ENCODE measurements at regions not wholly inside any gene's neighbourhood (a gene's known extent, or its start where the extent isn't known, plus 50 kb on each side); places are given as distances from the start of the nearest gene placed in this dataset.
"Not testable (repeated sequence)": the region's sequence is repeated elsewhere in the genome, so short reads cannot be mapped to it uniquely, and the experiment has no call there.

DNA sequence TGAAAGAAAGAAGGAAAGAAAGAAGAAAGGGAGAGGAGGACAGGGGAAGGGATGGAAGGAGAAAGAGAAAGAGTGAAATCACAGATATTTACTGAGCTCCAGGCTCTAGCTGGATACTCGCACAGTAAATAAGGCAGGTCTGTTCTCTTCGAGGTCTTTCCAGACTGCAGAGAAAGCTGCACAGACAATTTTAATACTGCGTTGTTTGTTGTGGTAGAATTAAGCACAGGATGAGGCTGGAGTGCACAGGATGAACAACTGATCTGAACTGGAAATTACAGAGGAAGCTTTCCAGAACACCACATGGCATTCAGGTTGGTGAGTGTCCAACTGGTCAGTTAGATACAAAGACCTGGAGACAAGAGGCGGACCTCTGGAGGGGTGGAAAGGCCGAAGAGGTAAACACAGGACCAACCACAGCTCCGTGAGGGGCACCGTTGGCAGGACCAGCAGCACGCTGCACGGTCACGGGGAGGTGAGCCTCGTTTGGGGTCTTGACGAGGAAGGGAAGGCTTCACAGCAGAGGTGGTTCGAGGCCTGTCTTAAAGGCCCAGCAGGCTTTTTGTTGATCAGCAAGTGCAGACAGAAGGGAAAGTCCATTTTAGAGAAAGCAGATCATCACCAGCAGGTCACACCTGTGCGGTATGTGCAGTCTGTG, 121.7 kb downstream of the ATP6V0E2 start:
- DNase-seq: not testable (repeated sequence)

- DNase-seq: not testable (repeated sequence)
These were observed 127.2 kb downstream of the ATP6V0E2 start for GRCh38 chr7:150000780-150001599.

DNA sequence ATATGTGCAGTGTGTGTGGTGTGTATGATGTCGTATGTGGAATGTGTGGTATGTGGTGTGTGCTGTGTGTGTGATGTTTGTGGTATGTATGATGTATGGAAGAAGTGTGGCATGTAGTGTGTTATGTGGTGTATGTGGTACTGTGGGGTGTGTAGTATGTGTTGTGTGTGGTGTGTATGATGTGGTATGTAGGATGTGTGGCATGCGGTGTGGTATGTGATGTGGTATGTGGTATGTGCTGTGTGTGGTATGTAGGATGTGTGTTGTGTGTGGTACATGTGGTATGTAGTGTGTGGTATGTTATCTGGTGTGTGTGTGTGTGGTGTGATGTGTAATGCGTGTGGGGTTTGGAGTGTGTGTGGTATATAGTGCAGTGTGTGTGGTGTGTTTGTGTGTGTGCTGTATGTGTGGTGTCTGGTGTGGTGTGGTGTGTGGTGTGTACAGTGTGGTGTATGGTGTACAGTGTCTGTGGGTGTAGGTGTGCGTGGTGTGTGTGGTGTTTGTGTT, 129.6 kb downstream of the ATP6V0E2 start:
- DNase-seq: no peak

DNA sequence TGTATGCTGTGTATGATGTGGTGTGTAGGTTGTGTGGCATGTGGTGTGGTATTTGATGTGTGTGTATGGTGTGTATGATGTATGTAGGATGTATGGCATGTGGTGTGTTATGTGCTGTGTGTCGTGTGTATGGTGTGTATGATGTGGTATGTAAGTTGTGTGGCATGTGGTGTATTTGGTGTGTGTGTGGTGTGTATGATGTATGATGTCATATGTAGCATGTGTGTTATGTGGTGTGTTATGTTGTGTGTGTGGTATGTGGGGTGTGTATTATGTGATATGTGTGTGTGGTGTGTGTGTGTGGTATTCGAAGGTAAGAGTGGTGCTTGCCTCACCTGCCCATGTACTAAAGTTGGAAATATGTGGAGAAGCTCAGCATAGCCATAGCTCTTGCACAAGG, 130.2 kb downstream of the ATP6V0E2 start:
- not testable (repeated sequence) for DNase-seq

- DNase-seq: not testable (repeated sequence)
These were observed 131.1 kb downstream of the ATP6V0E2 start for GRCh38 chr7:150004843-150005242.

- DNase-seq: not testable (repeated sequence)
These were observed 136.0 kb downstream of the ATP6V0E2 start for GRCh38 chr7:150009620-150010303.

GRCh38 chr7:150016651-150017189, 143.0 kb downstream of the ATP6V0E2 start:
- DNase-seq: not testable (repeated sequence)

- DNase-seq: not testable (repeated sequence)
These were observed 146.4 kb downstream of the ATP6V0E2 start for GRCh38 chr7:150020210-150020609.

- DNase-seq: not testable (repeated sequence)
These were observed 151.1 kb downstream of the ATP6V0E2 start for GRCh38 chr7:150024550-150025490.

DNA sequence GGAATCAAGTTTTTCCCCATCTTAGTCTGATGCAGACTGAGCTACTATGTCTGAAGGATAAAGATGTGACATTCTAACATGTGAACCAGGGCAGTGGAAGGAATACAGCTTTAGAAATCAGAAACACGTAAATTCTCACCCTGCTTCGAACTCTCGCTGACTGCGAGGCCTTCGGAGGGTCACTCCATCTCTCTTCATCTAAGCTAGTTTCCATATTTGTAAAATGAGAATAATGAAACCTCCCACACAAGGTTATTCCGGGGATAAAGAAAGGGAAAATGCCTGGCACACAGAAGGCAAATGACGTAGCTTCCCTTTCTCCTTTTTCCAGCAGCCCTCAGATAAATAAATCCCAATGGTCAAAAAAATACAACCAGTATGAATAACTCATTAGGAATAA, 152.0 kb downstream of the ATP6V0E2 start:
- DNase-seq: not testable (repeated sequence)

GRCh38 chr7:150028344-150029012, 154.7 kb downstream of the ATP6V0E2 start:
- DNase-seq: not testable (repeated sequence)

GRCh38 chr7:150029013-150029389, 155.2 kb downstream of the ATP6V0E2 start:
- DNase-seq: not testable (repeated sequence)

GRCh38 chr7:150031733-150032132, 158.0 kb downstream of the ATP6V0E2 start:
- not testable (repeated sequence) for DNase-seq

DNA sequence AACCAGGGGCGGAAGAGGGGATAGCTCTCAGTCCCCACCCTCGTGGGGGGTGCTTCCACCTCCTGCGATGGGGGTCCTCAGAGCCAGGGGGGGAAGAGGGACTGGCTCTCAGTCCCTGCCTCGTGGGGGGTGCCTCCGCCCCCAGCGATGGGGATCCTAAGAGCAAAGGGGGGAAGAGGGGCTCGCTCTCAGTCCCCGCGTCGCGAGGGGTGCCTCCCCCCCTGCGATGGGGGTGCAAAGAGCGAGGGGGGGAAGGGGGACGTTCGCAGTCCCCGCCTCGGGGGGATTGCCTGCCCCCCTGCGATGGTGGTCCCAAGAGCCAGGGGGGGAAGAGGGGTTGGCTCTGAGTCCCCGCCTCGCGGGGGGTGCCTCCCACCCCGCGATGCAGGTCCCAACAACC, 159.9 kb downstream of the ATP6V0E2 start:
- DNase-seq: not testable (repeated sequence)

- DNase-seq: not testable (repeated sequence)
These were observed 162.0 kb downstream of the ATP6V0E2 start for GRCh38 chr7:150035769-150036168.

- DNase-seq: not testable (repeated sequence)
These were observed 165.3 kb downstream of the ATP6V0E2 start for GRCh38 chr7:150039061-150039460.

GRCh38 chr7:150042281-150042680, 168.5 kb downstream of the ATP6V0E2 start:
- DNase-seq: not testable (repeated sequence)

DNA sequence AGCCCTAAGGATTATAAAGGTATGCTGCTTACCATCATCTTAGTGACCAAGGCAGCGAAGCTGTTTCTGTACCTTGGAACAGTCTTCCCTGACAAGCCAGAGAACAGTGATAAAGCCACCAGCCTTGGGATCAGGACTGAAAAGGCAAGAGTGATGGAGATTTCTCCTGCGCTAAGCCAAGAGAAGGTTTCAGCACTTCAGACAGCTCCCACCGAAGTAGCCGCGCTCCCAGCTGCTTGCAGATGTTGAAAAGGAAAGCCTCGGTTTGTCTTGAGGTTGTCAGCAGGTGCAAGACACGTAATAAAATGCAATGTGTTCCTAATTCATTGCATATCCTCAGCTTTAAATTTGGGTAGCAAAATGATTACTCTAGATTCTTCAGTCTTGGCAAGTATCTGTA, 171.0 kb downstream of the ATP6V0E2 start:
- peak in 2 of 3 donors; percentile 60 to 69 for DNase-seq

- not testable (repeated sequence) for DNase-seq
These were observed 171.8 kb downstream of the ATP6V0E2 start for GRCh38 chr7:150045596-150045995.

Measured in muscle of back (tissue), 3 donors.